ENCODE measurements at regions not wholly inside any gene's neighbourhood (a gene's known extent, or its start where the extent isn't known, plus 50 kb on each side); places are given as distances from the start of the nearest gene placed in this dataset.

- DNase-seq (ENCODE audit: low read depth) = peak; percentile 22
Measured at GRCh38 chr5:169354263-169354662, 53.3 kb upstream of the SLIT3 start.

GRCh38 chr5:169352901-169353300 lies 52.0 kb upstream of the SLIT3 start:
- no peak for DNase-seq (ENCODE audit: low read depth)

GRCh38 chr5:169351721-169352120 lies 50.8 kb upstream of the SLIT3 start:
- no peak for DNase-seq (ENCODE audit: low read depth)

- DNase-seq (ENCODE audit: low read depth) = peak; percentile 100
Measured at GRCh38 chr5:169350759-169351240, 49.9 kb upstream of the SLIT3 start.

All from M059J (cell line).